NCI-H187 treated with DMSO at 0.1 percent for 48 hours (cell line): ENCODE measurements at regions not wholly inside any gene's neighbourhood (a gene's known extent, or its start where the extent isn't known, plus 50 kb on each side); places are given as distances from the start of the nearest gene placed in this dataset.
A peak's percentile ranks its signal among the peaks of the same experiment; 100 is the strongest.

Source experiments
- DNase-seq: peaks from one replicate; lab custom pipeline; 2025; lab: John Stamatoyannopoulos, UW

DNA sequence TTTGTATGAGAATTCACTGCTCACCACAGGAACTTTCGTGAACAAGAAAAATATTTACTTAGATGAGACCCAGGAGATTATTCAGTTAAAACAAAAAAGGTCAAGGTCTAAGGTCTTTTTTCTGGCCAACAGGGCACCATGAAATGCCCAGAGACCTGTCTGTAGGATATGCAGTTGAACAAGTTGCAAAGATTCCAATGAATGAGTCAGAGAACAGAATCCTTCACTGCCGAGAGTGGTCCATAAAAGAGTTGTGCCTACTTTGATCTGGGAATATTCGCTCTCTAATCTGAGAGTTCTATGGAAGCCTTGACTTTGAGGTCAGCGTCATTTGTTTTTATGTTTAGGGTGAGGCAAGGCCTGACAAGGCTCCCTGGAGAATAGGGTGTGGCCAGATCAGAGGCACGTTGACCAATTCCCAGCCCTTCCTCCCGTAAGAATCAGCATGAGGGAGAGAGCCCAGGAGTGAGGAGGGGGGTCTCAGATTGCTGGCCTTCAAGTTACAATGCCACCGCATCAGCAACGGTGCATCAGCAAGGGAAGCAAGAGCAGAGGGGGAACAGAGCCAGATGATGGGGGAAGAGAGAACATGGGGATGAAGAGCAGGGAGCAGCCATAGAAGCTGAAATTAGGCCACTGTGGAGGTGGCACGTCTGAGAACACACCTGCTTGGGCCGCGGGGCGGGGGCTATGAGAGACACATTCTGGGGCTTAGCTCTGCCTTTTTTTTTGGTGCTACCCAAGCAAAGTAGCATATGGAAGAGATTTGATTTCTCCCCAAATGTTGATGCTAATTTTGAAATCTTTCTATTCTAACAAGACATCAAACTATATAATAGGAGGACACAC, 206.4 kb upstream of the RAB4A start:
- DNase-seq = no peak

DNA sequence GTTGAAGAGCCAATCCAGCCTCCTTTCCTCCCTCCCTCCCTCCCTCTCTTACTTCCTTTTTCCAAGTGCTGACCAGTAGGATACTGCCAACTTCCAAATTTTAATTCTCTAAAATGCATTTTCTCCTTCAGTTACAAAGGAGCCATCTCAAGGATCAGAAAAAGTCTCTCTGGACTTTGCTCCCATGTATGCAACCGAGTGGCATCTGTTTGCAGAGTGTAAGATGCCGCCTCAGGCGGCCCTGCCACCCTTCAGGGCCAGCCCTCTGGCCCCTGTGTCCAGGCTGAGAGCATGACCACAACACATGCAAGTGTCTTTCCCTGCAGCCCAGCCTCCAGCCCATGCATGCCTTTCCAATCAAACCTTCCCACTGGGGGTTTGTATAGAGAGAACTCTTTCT, 205.3 kb upstream of the RAB4A start:
- DNase-seq = no peak

DNA sequence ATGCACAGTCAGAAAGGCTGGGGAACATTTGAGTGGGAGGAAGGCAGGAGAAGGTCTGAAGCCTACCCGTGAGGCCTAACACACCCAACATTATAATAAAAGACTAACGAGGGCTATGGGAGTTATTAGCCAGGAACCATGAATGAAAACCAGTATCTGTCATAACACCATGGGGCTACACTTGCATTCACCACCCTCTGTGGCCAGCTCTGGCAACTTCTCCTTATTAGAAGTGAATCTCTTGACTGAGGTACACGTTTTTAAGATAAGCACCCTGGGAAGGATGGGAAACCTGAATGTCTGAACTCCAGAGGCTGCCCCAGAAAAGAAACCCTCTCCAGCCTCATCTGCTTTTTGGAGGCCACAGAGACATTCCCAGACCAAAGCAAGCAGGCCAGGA, 204.3 kb upstream of the RAB4A start:
- DNase-seq = no peak

DNA sequence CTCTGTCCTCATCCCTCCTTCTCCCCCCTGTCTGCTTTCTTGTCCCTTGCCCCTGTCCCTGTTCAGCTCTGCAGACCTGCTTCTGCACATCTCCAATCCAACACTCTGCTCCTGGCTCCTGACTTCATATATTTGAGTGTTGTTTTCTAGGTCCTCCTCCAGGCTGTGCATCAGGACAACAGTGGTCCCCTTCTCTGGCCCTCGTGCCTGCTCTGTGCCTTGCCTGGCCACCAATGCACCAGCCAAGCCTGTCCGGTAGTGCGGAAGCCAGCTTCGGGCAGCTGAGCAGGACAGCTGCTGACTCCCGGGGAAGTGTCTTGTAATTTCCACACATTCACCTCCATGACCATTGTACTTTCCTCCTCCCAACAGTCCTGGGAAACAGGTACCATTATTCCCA, 203.4 kb upstream of the RAB4A start:
- no peak for DNase-seq

DNA sequence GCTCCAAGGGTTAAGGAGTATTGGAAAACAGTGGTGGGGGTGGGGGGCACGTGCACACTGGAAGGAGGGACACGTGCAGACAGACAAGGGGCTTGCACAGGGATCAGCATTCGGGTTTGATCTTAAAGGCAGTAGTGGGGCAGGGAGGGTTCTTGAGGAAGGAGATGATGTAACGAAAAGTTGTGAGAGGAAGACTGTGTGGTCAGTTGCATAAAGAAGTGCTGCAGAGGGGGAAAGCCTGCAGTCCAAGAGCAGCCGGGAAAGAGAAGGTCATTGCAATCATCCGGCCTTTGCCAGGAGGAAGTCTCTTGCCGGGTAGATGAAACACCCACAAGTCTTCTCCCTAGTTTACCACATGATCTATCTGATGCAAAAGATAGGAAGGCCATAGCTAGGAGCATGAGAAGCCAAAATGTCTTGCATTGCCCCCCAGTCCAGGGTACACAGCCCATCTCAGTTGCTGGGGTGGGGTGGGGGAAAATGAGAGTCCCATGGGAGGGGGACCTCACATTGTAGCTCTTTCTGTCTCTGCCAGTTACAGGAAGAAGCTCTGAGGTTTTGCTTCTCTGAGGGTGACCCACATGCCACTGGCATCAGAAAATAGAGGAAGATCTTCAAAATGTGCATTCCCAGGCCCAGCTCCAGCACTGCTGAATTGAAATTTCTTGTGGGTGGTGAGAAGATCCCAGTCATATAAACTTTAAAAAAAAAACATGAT, 202.5 kb upstream of the RAB4A start:
- no peak for DNase-seq

DNA sequence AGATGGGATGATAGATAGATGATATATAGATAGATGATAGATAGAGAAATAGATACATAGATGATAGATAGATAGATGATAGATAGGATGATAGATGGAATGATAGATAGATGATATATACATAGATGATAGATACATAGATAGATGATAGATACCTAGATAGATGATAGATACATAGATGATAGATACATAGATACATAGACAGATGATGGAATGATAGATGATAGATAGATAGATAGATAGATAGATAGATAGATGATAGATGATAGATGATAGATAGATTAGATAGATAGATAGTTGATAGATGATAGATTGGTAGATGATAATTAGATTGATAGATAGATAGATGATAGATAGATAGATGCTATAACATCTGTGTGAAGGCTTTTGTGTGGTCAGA, 201.7 kb upstream of the RAB4A start:
- no peak for DNase-seq

DNA sequence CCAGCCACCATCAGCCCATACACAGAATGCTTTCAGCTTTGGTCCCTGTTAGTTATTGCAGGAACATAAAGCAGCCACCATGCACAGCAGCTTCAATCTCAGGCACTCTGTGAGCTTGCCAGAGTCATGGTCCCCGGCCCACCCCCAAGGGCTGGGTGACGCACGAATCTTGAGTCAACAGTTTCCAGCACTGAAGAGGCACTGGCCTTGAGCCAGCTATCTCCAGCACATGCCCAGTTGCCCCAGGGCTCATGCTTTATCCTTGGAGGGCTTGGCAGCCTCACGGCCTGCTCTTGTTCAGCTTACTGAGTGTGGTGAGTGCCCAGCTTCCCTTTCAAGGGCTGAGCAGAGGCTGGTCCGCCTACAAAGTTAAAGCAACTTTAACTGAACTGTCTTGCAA, 200.7 kb upstream of the RAB4A start:
- no peak for DNase-seq

DNA sequence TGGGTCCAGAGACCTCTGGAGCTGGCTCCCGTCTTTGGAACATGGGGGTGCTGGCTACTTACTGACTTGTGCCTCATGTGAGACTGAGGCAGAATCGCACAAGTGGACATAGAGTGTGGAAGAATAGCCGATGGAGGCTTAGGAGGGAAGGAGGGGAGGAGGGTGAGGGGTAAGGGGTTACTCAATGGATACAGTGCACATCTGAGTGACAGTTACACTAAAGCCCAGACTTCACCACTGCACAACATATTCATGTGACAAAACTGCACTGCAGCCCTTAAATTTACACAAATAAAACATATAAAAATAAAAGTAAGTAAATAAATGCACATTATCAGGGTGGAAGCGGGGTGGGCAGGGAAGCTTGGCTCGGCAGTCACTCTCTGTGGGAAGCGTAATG, 197.7 kb upstream of the RAB4A start:
- no peak for DNase-seq

DNA sequence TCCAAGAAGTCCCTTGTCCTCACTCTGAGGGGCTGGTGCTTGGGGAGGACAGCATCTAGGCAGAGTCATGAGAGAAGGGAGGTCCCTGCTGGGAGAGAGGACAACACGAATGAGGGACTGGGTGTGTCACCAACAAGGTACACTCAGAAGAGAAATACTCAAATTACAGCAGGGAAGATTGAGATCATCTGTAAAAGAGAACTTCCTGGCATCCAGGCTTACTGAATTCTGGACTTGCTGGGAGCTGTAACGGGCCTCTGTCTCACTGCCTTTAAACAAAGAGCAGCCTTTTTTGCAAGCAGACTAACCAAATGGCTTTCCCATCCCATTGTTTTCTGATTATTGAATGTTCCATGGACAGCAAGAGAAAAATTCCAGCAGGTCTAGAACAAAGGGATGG, 195.7 kb upstream of the RAB4A start:
- no peak for DNase-seq

DNA sequence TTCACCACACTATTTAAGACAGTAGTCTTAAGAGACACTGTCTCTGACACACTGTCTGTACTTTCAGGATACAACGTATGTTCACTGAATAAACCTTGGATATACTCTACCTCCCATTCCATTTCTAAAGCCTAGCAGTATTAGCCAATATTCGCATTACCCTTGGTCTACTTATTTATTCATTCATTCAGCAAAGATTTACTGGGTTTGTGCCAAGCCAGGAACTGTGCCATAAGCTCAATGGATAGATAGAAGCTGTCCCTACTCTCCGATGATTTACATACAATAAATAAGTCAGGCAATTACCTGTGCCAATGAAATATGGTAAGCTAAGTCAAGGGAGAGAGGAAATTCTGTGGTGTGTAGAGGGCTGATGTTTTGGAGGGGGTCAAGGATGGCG, 195.2 kb upstream of the RAB4A start:
- DNase-seq = no peak

DNA sequence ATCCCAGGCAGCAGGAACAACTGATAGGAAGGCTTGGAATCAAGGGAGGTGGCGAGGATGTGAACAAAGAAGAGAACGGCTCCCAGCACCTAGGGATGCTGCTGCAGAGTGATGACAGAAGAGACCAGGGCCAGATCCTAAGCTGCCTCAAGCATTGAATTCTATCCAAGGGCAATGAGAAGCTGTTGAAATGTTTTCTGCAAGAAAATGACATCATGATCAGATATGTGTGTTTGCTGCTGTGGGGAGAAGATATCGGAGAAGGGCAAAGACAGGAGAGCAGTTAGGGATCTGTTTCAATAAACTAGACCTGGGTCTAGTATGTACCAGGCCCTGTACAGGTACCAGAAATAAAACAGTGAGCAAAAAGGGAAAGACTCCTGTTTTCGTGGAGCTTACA, 194.7 kb upstream of the RAB4A start:
- DNase-seq = no peak

DNA sequence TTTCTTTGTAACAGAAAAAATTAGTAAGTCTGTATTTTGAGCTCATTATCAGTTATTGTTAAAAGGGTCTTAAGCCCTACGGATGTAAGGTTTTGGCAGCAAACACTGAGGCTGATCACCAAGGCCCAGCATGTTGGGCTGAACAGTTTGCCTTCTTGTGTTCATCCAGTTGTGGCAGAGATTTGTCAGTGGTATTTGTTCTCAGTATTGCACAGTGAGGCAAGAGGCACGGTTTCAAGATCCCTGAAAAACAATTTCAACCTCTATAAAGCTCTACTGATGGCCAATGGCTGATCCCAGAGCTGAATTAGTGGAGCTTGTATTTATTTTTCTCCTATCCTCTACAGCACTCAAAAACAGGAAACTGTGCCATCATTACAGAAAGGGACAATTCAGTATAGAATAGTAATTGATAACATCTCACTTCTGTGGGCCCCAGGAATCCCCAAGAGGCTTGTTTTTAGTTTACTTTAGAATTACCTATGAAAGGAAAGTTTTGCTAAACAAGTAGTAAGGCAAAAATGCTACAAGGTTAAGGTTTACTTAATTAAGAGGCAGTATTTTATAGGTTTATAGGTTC, 191.8 kb upstream of the RAB4A start:
- no peak for DNase-seq

DNA sequence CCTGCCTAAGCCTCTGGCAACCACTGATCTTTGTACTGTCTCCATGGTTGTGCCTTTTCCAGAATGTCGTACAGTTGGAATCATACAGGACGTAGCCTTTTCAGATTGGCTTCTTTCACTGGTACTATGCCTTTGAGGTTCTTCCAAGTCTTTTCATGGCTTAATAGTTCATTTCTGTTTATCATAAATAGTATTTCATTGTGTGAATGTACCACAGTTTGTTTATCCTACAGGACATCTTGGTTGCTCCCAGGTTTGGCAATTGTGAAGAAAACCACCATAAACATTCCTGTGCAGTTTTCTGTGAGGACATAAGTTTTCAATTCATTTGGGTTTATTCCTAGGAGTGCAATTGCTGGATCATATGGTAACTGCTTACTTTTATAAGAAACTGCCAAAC, 190.6 kb upstream of the RAB4A start:
- DNase-seq = no peak

DNA sequence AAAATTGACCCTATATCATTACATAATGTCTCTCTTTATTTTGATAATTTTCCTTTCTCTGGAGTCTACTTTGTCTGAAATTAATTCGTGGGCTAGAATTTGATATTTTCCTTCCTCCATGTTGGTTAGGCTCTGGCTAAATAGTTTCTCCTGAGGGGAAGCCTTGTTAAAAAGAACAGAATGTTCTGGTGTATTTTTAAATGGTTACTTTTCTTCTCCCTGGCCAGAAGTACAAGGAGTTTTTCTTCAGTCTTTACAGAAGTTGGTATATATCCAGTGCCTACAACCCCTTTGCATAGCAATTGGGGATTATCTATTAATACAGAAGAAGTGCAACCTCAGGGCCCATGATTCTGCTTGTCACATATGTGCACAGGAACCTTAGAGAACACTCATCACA, 185.6 kb upstream of the RAB4A start:
- no peak for DNase-seq

DNA sequence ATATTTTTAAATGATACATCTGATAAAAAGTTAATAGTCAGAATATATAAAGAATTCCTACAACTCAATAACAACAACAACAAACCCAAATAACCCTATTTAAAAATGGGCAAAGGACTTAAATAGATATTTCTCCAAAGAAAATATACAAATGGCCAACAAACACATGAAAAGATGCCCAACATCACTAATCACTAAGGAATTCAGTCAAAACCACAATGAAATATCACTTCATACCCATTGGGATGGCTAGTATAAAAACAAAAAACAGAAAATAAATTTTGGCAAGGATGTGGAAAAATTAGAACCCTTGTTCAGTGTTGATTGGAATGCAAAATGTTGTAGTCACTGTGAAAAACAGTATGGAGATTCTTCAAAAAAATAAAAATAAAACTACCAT, 184.8 kb upstream of the RAB4A start:
- DNase-seq = no peak

DNA sequence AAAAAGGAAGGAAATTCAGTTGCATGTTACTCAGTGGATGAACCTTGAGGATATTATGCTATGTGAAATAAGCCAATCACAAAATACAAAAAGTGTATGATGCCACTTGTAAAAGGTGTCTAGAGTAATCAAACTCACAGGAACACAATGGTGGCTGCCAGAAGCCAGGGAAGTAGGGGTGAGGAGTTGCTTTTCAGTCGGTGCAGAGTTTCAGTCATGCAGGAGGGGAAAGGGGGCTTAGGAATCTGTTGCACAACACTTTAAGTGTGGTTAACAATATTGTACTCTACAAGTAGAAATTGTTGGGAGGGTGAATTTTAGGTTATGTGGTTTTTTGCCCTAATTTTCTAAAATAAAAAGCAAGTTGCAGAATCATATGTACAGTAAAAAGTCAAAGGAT, 184.2 kb upstream of the RAB4A start:
- no peak for DNase-seq

DNA sequence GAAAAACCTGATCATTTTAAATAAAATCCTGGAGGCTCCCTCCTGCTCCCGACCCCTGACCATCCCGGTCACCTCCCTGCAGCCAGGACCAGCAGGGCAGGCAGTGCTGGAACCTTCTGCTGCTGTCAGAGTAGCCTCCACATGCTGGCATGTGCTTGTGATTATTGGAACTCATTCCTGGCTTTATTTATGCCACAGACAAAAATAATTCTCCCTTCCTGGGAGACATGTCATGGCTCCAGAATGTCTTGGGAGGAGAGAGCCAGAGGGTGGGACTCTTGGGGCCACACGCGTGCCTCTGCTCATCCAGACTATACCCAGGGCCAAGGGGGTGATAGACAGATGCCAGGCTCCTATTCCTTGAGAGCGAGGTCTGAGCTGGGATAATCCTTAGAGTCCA, 183.6 kb upstream of the RAB4A start:
- DNase-seq = no peak

DNA sequence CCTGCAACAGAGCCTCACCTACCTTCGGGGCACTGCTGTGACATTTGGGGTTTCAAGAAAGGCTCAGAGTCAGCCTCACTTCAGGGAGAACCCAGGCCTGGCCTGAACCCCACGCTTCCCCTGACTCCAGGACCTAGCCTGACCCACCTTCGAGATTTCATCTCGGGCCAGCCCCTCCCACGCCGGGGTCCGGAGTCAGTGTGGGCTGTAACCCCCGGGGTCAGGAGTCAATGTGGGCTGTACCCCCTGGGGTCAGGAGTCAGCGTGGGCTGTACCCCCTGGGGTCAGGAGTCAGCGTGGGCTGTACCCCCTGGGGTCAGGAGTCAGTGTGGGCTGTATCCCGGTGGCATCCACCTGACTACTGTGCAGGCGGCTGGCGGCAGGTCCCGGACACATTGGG, 183.0 kb upstream of the RAB4A start:
- DNase-seq = no peak

DNA sequence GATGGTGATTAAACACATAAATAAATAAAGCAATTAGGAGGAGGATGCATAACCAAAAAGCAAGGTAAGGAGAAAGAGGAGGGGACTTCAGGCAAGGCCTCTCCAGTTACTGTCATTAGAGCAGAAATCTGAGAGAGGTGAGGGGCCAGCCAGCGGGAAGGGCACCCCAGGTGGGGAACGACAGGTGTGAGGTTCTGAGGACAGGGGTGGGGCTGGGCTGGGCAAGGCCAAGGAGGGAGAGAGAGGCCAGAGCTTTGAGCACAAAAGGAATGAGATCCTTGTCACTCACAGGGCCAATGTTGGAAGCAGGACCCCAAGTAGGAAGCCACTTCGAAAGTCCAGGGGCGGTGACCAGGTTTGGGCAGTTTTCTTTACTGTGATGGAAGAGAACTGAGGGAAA, 182.2 kb upstream of the RAB4A start:
- DNase-seq = no peak

DNA sequence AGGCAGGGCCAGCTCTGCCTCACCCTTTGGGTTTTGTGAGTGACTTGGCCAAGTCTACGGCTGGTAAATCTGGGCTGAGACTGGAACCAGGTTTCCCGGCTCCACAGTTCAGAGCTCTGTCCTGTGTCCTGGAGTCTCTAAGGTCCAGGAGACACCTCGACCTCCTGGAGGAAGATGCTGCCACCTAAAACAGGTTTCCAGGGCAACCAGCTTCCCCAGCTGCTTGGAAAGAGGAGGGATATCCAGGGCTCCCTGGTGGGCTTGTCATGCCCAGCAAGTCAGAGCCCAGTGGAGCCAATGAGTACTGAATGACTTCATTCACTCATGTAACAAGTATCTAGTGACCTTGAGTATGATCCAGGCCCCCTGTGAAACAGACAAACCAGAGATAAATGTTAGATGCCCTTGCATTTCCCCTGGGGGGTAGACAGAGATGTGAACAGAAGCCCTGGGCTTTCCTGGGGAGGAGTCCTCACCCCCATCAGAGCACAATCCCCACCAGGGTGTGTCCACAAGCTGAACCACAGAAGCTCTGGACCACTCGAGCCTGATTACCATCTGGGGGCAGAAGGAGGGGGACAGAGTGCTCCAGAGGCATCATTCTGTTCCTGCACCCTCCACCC, 181.2 kb upstream of the RAB4A start:
- no peak for DNase-seq

DNA sequence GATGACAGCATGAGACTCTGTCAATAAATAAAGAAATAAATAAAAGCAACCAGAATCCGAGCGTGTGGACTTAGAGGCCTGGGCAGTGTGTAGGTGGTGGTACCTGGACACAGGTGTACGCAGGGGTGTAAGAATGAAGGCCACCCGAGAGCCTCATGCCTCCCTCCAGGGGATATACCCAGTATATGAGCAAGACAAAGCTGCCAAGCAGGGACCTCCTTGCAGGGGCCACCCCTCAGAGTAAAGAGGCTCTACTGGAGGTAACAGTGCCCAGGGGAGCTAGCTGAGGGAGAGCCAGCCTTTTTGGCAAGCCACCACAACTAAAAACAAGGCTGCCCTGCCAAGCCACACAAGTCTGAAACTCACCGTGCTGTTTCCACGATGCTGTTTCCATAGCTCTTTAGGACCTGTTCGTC, 179.2 kb upstream of the RAB4A start:
- DNase-seq = no peak

DNA sequence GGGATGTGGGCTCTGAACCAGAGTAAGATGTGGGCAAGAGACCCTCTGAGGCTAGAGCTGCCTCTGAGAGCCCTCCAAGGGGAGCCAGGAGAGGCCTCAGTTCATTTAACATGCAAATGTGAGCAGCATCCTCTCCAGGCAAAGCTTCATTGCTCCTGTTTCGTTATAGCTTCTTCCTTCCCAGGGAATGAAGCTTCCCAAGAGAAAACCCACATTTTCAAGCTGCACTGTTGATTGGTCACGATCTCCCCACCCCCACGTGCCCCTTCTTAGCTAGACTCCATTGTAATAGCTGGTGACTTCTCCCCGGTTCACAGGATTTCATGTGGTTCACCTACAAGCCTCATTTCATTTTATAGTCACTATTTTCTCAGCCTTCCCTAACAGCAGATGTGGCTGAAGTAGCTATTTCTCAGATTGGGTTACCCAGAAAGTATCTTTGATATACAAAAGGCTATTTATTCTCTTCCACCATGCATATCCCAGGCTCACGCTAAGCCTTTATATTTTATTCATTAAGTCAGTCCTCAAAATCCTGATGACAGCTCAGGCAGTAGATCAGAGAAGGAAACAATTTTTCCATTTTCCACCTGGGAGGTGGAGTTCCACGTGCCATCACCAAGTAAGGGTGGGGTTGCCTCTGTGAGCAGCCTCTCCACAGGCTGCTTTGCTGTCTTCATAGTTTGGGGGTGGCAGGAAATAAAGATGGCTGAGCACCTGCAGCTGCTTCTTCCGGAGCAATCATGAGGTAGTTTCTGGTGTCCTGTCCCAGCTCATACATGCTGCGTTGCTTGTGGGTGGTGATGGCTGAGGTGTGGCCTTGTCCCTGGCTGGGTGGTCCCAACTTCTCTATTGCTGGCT, 178.3 kb upstream of the RAB4A start:
- DNase-seq = peak; percentile 92
